HG03175 (cell line): ENCODE measurements at regions not wholly inside any gene's neighbourhood (a gene's known extent, or its start where the extent isn't known, plus 50 kb on each side); places are given as distances from the start of the nearest gene placed in this dataset.

Experiments
- ATAC-seq: cut with Tn5 transposase; IDR thresholded peaks from one replicate; pipeline ENCODE4 v1.9.1; 2021; ENCODE audit warnings: mild to moderate bottlenecking, moderate library complexity; ENCODE audit not compliant: unreplicated experiment

DNA sequence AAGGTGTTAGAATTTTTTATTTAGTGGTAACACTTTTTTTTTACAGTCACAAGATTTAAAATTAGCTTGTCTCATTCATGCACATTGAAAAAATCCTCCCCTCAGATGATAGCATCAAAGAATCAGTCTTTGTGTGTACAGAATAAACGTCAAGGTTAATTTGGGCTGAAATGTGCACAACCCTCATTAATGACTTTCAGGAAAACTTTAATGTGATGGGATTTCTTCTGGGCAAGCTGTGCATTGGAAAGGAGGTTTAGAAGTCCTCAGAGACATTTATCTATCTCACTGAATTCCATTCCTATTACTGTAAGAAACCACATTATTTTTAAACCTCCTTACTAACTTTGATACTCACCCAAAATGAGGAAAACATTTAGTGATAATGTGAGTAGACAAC lies 88.2 kb upstream of the TECRL start:
- no peak for ATAC-seq

DNA sequence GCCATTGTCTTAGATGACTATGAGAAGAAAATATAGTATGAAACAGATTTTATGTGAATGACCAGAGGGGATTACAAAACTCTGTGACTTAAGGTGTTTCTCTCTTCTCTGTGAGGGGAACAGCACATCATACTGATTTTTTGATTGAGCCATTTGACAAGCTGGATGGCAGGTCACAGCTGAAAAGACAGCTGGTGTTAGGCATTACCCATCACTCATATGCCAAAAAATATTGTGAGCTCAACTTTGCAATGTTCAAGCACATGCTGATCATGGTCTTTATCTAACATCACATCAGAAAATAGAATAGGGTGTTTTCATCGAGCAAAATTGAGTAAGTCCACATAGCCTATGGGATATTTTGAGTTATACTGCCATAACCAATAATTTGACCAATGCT lies 86.7 kb upstream of the TECRL start:
- no peak for ATAC-seq

GRCh38 chr4:64489628-64490027 lies 80.4 kb upstream of the TECRL start:
- no peak for ATAC-seq

GRCh38 chr4:64479338-64479737 lies 70.1 kb upstream of the TECRL start:
- no peak for ATAC-seq

DNA sequence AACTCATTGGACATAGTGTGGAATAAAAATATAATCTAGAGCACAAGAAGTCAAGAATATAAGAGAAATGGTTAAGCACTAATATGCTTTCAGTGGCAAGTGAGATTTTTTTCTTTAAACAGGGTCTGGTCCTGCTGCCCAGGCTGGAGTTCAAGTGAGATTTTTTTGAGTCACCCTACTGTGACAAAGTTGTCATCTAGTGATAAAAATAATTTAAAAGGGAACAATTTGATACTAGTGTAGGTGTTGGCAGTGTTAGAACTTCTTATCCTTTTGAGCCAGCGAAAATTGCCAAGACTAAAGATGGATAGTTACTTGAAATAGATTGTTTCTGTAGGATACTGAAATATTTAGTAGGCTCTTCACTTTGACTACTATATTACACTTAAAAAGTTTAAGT lies 67.9 kb upstream of the TECRL start:
- no peak for ATAC-seq

- no peak for ATAC-seq
Observed at GRCh38 chr4:64465263-64465662, 56.0 kb upstream of the TECRL start.

DNA sequence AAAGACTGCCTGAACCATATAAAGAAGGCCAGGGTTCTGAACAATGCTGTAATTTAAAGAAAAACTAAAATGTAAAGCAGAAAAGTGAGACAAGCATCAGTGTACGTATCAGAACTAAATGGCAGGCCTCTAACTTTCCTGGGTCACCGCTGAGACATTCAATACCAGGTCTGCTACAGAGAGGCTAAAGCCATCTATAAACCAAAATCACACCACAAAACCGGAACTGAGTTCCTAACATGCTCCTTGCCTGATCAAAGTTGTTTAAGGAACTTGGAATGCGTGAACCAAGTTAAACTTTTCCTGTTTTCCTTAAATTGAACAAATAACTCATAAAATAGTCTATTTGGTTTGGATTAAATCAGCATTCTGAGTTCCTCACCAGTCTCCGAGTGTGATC lies 55.3 kb upstream of the TECRL start:
- no peak for ATAC-seq
